ENCODE measurements at regions not wholly inside any gene's neighbourhood (a gene's known extent, or its start where the extent isn't known, plus 50 kb on each side); places are given as distances from the start of the nearest gene placed in this dataset.
A peak's percentile ranks its signal among the peaks of the same experiment; 100 is the strongest.

- Mint-ChIP-seq H3K36me3 (no peaks in the 10 kb centered on the region), H3K9me3 (peaks cover 0 to 2% (median 0%) of the 10 kb centered on the region in 11 donors), H3K4me1 (no peaks in the 10 kb centered on the region), H3K27ac (no peak overlapping the region), H3K4me3 (no peak overlapping the region), H3K27me3 (peaks cover 4 to 28% (median 9%) of the 10 kb centered on the region in 5 donors)
- Histone ChIP-seq H3K4me1 (ENCODE audit: control insufficient read depth in 2 of 2, insufficient read depth in 2 of 2, low read length in 2 of 2) (no peaks in the 10 kb centered on the region), H3K9me3 (ENCODE audit: control insufficient read depth in 2 of 3, low read length in 3 of 3) (no peaks in the 10 kb centered on the region), H3K27ac (ENCODE audit: low read depth, low read length) (no peak overlapping the region), H3K27me3 (ENCODE audit: control insufficient read depth in 2 of 2, insufficient read depth in 2 of 2, low read length in 2 of 2) (no peaks in the 10 kb centered on the region), H3K36me3 (ENCODE audit: control insufficient read depth in 2 of 3, insufficient read depth in 3 of 3, low read length in 3 of 3) (no peaks in the 10 kb centered on the region), H3K4me3 (ENCODE audit: low read length) (no peak overlapping the region)
- ChIA-PET POLR2A (no interaction called here), CTCF (no interaction called here)
- no peak for DNase-seq
- intact Hi-C loops (cut with micrococcal nuclease), result no loop called here
- no peak for ATAC-seq
Observed at GRCh38 chr6:53974941-53975340, 136.3 kb upstream of the MLIP start.

- no peaks in the 10 kb centered on the region for H3K4me1 Mint-ChIP-seq
- no peak overlapping the region for H3K4me3 ChIP-seq (ENCODE audit: low read length)
- H3K9me3 ChIP-seq (ENCODE audit: control insufficient read depth in 2 of 3, low read length in 3 of 3), result no peaks in the 10 kb centered on the region
- ChIA-PET POLR2A (no interaction called here), CTCF (no interaction called here)
- no peaks in the 10 kb centered on the region for H3K27me3 ChIP-seq (ENCODE audit: control insufficient read depth in 2 of 2, insufficient read depth in 2 of 2, low read length in 2 of 2)
- H3K36me3 Mint-ChIP-seq, result no peaks in the 10 kb centered on the region
- DNase-seq (no peak), ATAC-seq (no peak)
- H3K27me3 Mint-ChIP-seq, result peaks cover 2 to 18% (median 9%) of the 10 kb centered on the region in 5 donors
- no peaks in the 10 kb centered on the region for H3K36me3 ChIP-seq (ENCODE audit: control insufficient read depth in 2 of 3, insufficient read depth in 3 of 3, low read length in 3 of 3)
- intact Hi-C loops (cut with micrococcal nuclease), result no loop called here
- H3K27ac ChIP-seq (ENCODE audit: low read depth, low read length), result no peak overlapping the region
- H3K9me3 Mint-ChIP-seq, result peaks cover 0 to 2% (median 0%) of the 10 kb centered on the region in 11 donors
- H3K4me3 Mint-ChIP-seq, result no peak overlapping the region
- H3K27ac Mint-ChIP-seq, result no peak overlapping the region
- no peaks in the 10 kb centered on the region for H3K4me1 ChIP-seq (ENCODE audit: control insufficient read depth in 2 of 2, insufficient read depth in 2 of 2, low read length in 2 of 2)
Observed at GRCh38 chr6:53975941-53976615, 135.2 kb upstream of the MLIP start.

- no peak for ATAC-seq
- no peak overlapping the region for H3K27ac Mint-ChIP-seq
- no peak for DNase-seq
- peaks cover 0 to 2% (median 0%) of the 10 kb centered on the region in 11 donors for H3K9me3 Mint-ChIP-seq
- H3K4me1 ChIP-seq (ENCODE audit: control insufficient read depth in 2 of 2, insufficient read depth in 2 of 2, low read length in 2 of 2), result no peaks in the 10 kb centered on the region
- peaks cover 0 to 18% (median 10%) of the 10 kb centered on the region in 5 donors for H3K27me3 Mint-ChIP-seq
- H3K36me3 Mint-ChIP-seq, result no peaks in the 10 kb centered on the region
- H3K27ac ChIP-seq (ENCODE audit: low read depth, low read length), result no peak overlapping the region
- H3K4me3 Mint-ChIP-seq, result no peak overlapping the region
- no peaks in the 10 kb centered on the region for H3K4me1 Mint-ChIP-seq
- H3K36me3 ChIP-seq (ENCODE audit: control insufficient read depth in 2 of 3, insufficient read depth in 3 of 3, low read length in 3 of 3), result no peaks in the 10 kb centered on the region
- ChIA-PET POLR2A (no interaction called here), CTCF (interaction anchor here (0.6 kb wide), 1 partner anchor 18 kb away, joined by 3 read pairs; no protein-coding TSS in a partner anchor)
- intact Hi-C loops (cut with micrococcal nuclease), result no loop called here
- no peaks in the 10 kb centered on the region for H3K9me3 ChIP-seq (ENCODE audit: control insufficient read depth in 2 of 3, low read length in 3 of 3)
- no peaks in the 10 kb centered on the region for H3K27me3 ChIP-seq (ENCODE audit: control insufficient read depth in 2 of 2, insufficient read depth in 2 of 2, low read length in 2 of 2)
- no peak overlapping the region for H3K4me3 ChIP-seq (ENCODE audit: low read length)
Observed at GRCh38 chr6:53977551-53977950, 133.7 kb upstream of the MLIP start.

- no peaks in the 10 kb centered on the region for H3K4me1 Mint-ChIP-seq
- peaks cover 0 to 14% (median 5%) of the 10 kb centered on the region in 5 donors for H3K27me3 Mint-ChIP-seq
- DNase-seq, result peak in 3 of 9 donors; percentile 2 to 15 (median 3)
- H3K4me3 ChIP-seq (ENCODE audit: low read length), result no peak overlapping the region
- no peaks in the 10 kb centered on the region for H3K27me3 ChIP-seq (ENCODE audit: control insufficient read depth in 2 of 2, insufficient read depth in 2 of 2, low read length in 2 of 2)
- no peak for ATAC-seq
- H3K27ac Mint-ChIP-seq, result no peak overlapping the region
- H3K9me3 Mint-ChIP-seq, result no peaks in the 10 kb centered on the region
- ChIA-PET POLR2A (no interaction called here), CTCF (no interaction called here)
- no peaks in the 10 kb centered on the region for H3K36me3 ChIP-seq (ENCODE audit: control insufficient read depth in 2 of 3, insufficient read depth in 3 of 3, low read length in 3 of 3)
- no peak overlapping the region for H3K4me3 Mint-ChIP-seq
- intact Hi-C loops (cut with micrococcal nuclease), result no loop called here
- H3K4me1 ChIP-seq (ENCODE audit: control insufficient read depth in 2 of 2, insufficient read depth in 2 of 2, low read length in 2 of 2), result no peaks in the 10 kb centered on the region
- H3K36me3 Mint-ChIP-seq, result no peaks in the 10 kb centered on the region
- H3K27ac ChIP-seq (ENCODE audit: low read depth, low read length), result no peak overlapping the region
- no peaks in the 10 kb centered on the region for H3K9me3 ChIP-seq (ENCODE audit: control insufficient read depth in 2 of 3, low read length in 3 of 3)
Observed at GRCh38 chr6:53979468-53980067, 131.7 kb upstream of the MLIP start.

GRCh38 chr6:53982366-53983050 lies 128.7 kb upstream of the MLIP start:
- POLR2A ChIA-PET, result no interaction called here
- Mint-ChIP-seq H3K36me3 (no peaks in the 10 kb centered on the region), H3K4me3 (no peak overlapping the region), H3K27me3 (peaks cover 0 to 26% (median 14%) of the 10 kb centered on the region in 5 donors), H3K9me3 (no peaks in the 10 kb centered on the region), H3K27ac (no peak overlapping the region), H3K4me1 (no peaks in the 10 kb centered on the region)
- Histone ChIP-seq H3K4me3 (ENCODE audit: low read length) (no peak overlapping the region), H3K27ac (ENCODE audit: low read depth, low read length) (no peak overlapping the region), H3K36me3 (ENCODE audit: control insufficient read depth in 2 of 3, insufficient read depth in 3 of 3, low read length in 3 of 3) (no peaks in the 10 kb centered on the region), H3K9me3 (ENCODE audit: control insufficient read depth in 2 of 3, low read length in 3 of 3) (no peaks in the 10 kb centered on the region), H3K4me1 (ENCODE audit: control insufficient read depth in 2 of 2, insufficient read depth in 2 of 2, low read length in 2 of 2) (no peaks in the 10 kb centered on the region), H3K27me3 (ENCODE audit: control insufficient read depth in 2 of 2, insufficient read depth in 2 of 2, low read length in 2 of 2) (no peaks in the 10 kb centered on the region)
- intact Hi-C loops (cut with micrococcal nuclease), result no loop called here
- ATAC-seq (no peak), DNase-seq (no peak)
- CTCF ChIA-PET, result no interaction called here

GRCh38 chr6:53983301-53983700 lies 127.9 kb upstream of the MLIP start:
- H3K27ac ChIP-seq (ENCODE audit: low read depth, low read length), result no peak overlapping the region
- ATAC-seq, result no peak
- H3K27me3 Mint-ChIP-seq, result peaks cover 0 to 20% (median 13%) of the 10 kb centered on the region in 5 donors
- H3K27ac Mint-ChIP-seq, result no peak overlapping the region
- ChIA-PET POLR2A (no interaction called here), CTCF (no interaction called here)
- no peak overlapping the region for H3K4me3 Mint-ChIP-seq
- no peaks in the 10 kb centered on the region for H3K9me3 Mint-ChIP-seq
- intact Hi-C loops (cut with micrococcal nuclease), result no loop called here
- DNase-seq, result no peak
- no peak overlapping the region for H3K4me3 ChIP-seq (ENCODE audit: low read length)
- no peaks in the 10 kb centered on the region for H3K27me3 ChIP-seq (ENCODE audit: control insufficient read depth in 2 of 2, insufficient read depth in 2 of 2, low read length in 2 of 2)
- H3K36me3 ChIP-seq (ENCODE audit: control insufficient read depth in 2 of 3, insufficient read depth in 3 of 3, low read length in 3 of 3), result no peaks in the 10 kb centered on the region
- no peaks in the 10 kb centered on the region for H3K9me3 ChIP-seq (ENCODE audit: control insufficient read depth in 2 of 3, low read length in 3 of 3)
- H3K4me1 Mint-ChIP-seq, result no peaks in the 10 kb centered on the region
- H3K36me3 Mint-ChIP-seq, result no peaks in the 10 kb centered on the region
- no peaks in the 10 kb centered on the region for H3K4me1 ChIP-seq (ENCODE audit: control insufficient read depth in 2 of 2, insufficient read depth in 2 of 2, low read length in 2 of 2)

GRCh38 chr6:53984163-53984562 lies 127.1 kb upstream of the MLIP start:
- no peak overlapping the region for H3K27ac Mint-ChIP-seq
- H3K9me3 Mint-ChIP-seq, result no peaks in the 10 kb centered on the region
- DNase-seq (no peak), ATAC-seq (no peak)
- no peaks in the 10 kb centered on the region for H3K4me1 ChIP-seq (ENCODE audit: control insufficient read depth in 2 of 2, insufficient read depth in 2 of 2, low read length in 2 of 2)
- ChIA-PET POLR2A (no interaction called here), CTCF (no interaction called here)
- H3K4me1 Mint-ChIP-seq, result no peaks in the 10 kb centered on the region
- no peaks in the 10 kb centered on the region for H3K27me3 ChIP-seq (ENCODE audit: control insufficient read depth in 2 of 2, insufficient read depth in 2 of 2, low read length in 2 of 2)
- no peak overlapping the region for H3K4me3 ChIP-seq (ENCODE audit: low read length)
- no peak overlapping the region for H3K27ac ChIP-seq (ENCODE audit: low read depth, low read length)
- intact Hi-C loops (cut with micrococcal nuclease), result no loop called here
- no peaks in the 10 kb centered on the region for H3K36me3 Mint-ChIP-seq
- peaks cover 0 to 20% (median 15%) of the 10 kb centered on the region in 5 donors for H3K27me3 Mint-ChIP-seq
- H3K4me3 Mint-ChIP-seq, result no peak overlapping the region
- H3K36me3 ChIP-seq (ENCODE audit: control insufficient read depth in 2 of 3, insufficient read depth in 3 of 3, low read length in 3 of 3), result no peaks in the 10 kb centered on the region
- no peaks in the 10 kb centered on the region for H3K9me3 ChIP-seq (ENCODE audit: control insufficient read depth in 2 of 3, low read length in 3 of 3)

All from naive thymus-derived CD4-positive, alpha-beta T cell (primary cell).